OCI-LY1 (cell line): ENCODE measurements at regions not wholly inside any gene's neighbourhood (a gene's known extent, or its start where the extent isn't known, plus 50 kb on each side); places are given as distances from the start of the nearest gene placed in this dataset.

ENCODE experiments used
- CTCF ChIP-seq: fragments of 200-600 bp; sonication (generic), shearing (Covaris generic); IDR thresholded peaks from 2 replicates; pipeline ENCODE4 v1.5.1; 2017; ENCODE audit warnings: mild to moderate bottlenecking, antibody characterized with exemption, low read length, moderate library complexity, mixed read lengths
- EZH2 ChIP-seq: fragments of 200-600 bp; sonication (generic), shearing (Covaris generic); IDR thresholded peaks from 2 replicates; pipeline ENCODE4 v1.8.0; 2017; ENCODE audit warnings: borderline replicate concordance, mixed run types, mild to moderate bottlenecking, antibody characterized with exemption, low read length, moderate library complexity, mixed read lengths

- TF ChIP-seq CTCF: no peak
- no peak for TF ChIP-seq EZH2
Observed at GRCh38 chr14:30209136-30209535, 281.5 kb upstream of the PRKD1 start.
